ENCODE measurements at regions not wholly inside any gene's neighbourhood (a gene's known extent, or its start where the extent isn't known, plus 50 kb on each side); places are given as distances from the start of the nearest gene placed in this dataset.

- no peak for ATAC-seq
These were observed 107.3 kb downstream of the AHR start for GRCh38 chr7:17405786-17406185.

GRCh38 chr7:17406738-17407137, 108.3 kb downstream of the AHR start:
- no peaks in the 10 kb centered on the region for H3K27me3 ChIP-seq
- no peaks in the 10 kb centered on the region for H3K9me3 ChIP-seq
- no peak for ATAC-seq
- no peak overlapping the region for H3K27ac ChIP-seq
- 47 to 60% methylated on average over 3 of the region's 3 CpGs for WGBS, 2 donors
- no peaks in the 10 kb centered on the region for H3K36me3 ChIP-seq (replicated peaks in 1 of 2; ENCODE audit: insufficient read depth in 1 of 2, low read depth in 2 of 2)
- no peak overlapping the region for H3K4me3 ChIP-seq
- intact Hi-C loops (cut with DNase I) = no loop called here
- DNase-seq = no peak
- TF ChIP-seq CTCF (IDR thresholded peaks at IDR 0.05) = no peak
- no peak for TF ChIP-seq POLR2A (IDR thresholded peaks at IDR 0.05)
- H3K4me1 ChIP-seq = no peaks in the 10 kb centered on the region

More at GRCh38 chr7:17405786-17406185, 107.3 kb downstream of the AHR start:
- WGBS, 2 donors = 56 to 57% methylated on average over 8 of the region's 8 CpGs
- H3K9me3 ChIP-seq = no peaks in the 10 kb centered on the region
- no peak overlapping the region for H3K4me3 ChIP-seq
- H3K4me1 ChIP-seq = no peaks in the 10 kb centered on the region
- H3K27me3 ChIP-seq = no peaks in the 10 kb centered on the region
- intact Hi-C loops (cut with DNase I) = no loop called here
- DNase-seq = no peak
- no peak for TF ChIP-seq CTCF (IDR thresholded peaks at IDR 0.05)
- no peak for TF ChIP-seq POLR2A (IDR thresholded peaks at IDR 0.05)
- H3K27ac ChIP-seq = no peak overlapping the region
- no peaks in the 10 kb centered on the region for H3K36me3 ChIP-seq (replicated peaks in 1 of 2; ENCODE audit: insufficient read depth in 1 of 2, low read depth in 2 of 2)

GRCh38 chr7:17407229-17407628, 108.8 kb downstream of the AHR start:
- Histone ChIP-seq H3K4me1 (no peaks in the 10 kb centered on the region), H3K4me3 (no peak overlapping the region), H3K36me3 (replicated peaks in 1 of 2; ENCODE audit: insufficient read depth in 1 of 2, low read depth in 2 of 2) (no peaks in the 10 kb centered on the region), H3K27me3 (no peaks in the 10 kb centered on the region), H3K9me3 (no peaks in the 10 kb centered on the region), H3K27ac (no peak overlapping the region)
- DNase-seq (no peak), ATAC-seq (no peak)
- TF ChIP-seq CTCF (IDR thresholded peaks at IDR 0.05) (no peak), POLR2A (IDR thresholded peaks at IDR 0.05) (no peak)
- intact Hi-C loops (cut with DNase I) = no loop called here

DNA sequence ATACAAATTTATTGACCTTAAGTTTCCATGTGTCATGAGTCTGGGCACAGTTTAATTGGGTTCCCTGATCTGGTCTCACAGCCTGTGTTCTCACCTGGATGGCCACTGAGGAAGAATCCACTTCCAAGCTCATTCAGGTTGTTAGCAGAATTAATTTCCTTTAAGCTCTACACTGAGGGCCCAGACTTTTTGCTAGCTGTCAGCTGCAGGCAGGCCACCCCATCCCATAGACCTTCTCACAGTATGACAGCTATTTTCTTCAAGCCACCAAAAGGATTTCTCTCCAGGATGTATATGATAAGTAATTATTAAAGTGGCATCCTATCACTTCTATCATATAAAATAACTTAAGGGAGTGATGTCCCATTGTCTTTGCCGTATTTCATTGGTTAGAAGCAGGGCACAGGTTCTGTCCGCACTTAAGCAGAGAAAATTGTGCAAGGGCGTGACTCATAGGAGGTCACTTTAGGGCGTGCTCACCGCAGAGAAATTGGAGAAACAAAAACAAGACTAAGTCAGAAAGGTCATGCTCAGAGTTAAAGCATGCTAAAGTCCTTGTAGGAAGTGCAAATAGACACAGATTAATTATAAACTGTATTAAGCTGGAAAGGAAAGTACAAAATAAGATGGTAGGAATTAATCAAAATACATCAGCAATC, 109.9 kb downstream of the AHR start:
- H3K27me3 ChIP-seq = no peaks in the 10 kb centered on the region
- TF ChIP-seq CTCF (IDR thresholded peaks at IDR 0.05) (no peak), POLR2A (IDR thresholded peaks at IDR 0.05) (no peak)
- ATAC-seq (peak; percentile 66), DNase-seq (peak in 3 of 4 donors; percentile 23 to 73 (median 52))
- no peak overlapping the region for H3K27ac ChIP-seq
- no peaks in the 10 kb centered on the region for H3K9me3 ChIP-seq
- no peaks in the 10 kb centered on the region for H3K36me3 ChIP-seq (replicated peaks in 1 of 2; ENCODE audit: insufficient read depth in 1 of 2, low read depth in 2 of 2)
- 33 to 60% methylated on average over 5 of the region's 5 CpGs for WGBS, 2 donors
- intact Hi-C loops (cut with DNase I) = no loop called here
- no peaks in the 10 kb centered on the region for H3K4me1 ChIP-seq
- no peak overlapping the region for H3K4me3 ChIP-seq

GRCh38 chr7:17408904-17409290, 110.4 kb downstream of the AHR start:
- WGBS, 2 donors = 60 to 72% methylated on average over 4 of the region's 4 CpGs
- Histone ChIP-seq H3K4me3 (no peak overlapping the region), H3K36me3 (replicated peaks in 1 of 2; ENCODE audit: insufficient read depth in 1 of 2, low read depth in 2 of 2) (no peaks in the 10 kb centered on the region), H3K4me1 (no peaks in the 10 kb centered on the region), H3K27ac (no peak overlapping the region), H3K9me3 (no peaks in the 10 kb centered on the region), H3K27me3 (no peaks in the 10 kb centered on the region)
- TF ChIP-seq POLR2A (IDR thresholded peaks at IDR 0.05) (no peak), CTCF (IDR thresholded peaks at IDR 0.05) (no peak)
- intact Hi-C loops (cut with DNase I) = no loop called here
- ATAC-seq (no peak), DNase-seq (no peak)
